LoVo (cell line): ENCODE measurements at regions not wholly inside any gene's neighbourhood (a gene's known extent, or its start where the extent isn't known, plus 50 kb on each side); places are given as distances from the start of the nearest gene placed in this dataset.
"Not testable (repeated sequence)": the region's sequence is repeated elsewhere in the genome, so short reads cannot be mapped to it uniquely, and the experiment has no call there.

ENCODE experiments used
- DNase-seq: peaks from one replicate; pipeline ENCODE4 v3.0.0-alpha.2; 2016; ENCODE audit warnings: low spot score

DNA sequence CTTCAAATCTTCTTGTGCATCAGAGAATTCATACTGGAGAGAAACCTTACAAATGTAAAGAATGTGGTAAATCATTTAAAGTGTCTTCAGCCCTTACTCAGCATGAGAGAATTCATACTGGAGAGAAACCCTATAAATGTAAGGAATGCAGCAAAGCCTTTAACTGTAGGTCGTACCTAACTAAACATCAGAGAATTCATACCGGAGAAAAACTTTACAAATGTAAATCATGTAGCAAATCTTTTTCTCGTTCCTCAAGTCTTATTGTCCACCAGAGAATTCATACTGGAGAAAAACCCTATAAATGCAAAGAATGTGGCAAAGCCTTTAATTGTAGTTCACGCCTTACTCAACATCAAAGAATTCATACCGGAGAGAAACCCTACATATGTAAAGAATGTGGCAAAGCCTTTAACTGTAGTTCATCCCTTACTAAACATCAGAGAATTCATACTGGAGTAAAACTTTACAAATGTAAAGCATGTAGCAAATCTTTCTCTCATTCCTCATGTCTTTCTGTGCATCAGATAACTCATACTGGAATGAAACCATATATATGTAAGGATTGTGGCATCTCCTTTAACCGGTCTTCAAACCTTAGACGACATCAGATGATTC, 118.5 kb upstream of the ZNF267 start:
- no peak for DNase-seq

DNA sequence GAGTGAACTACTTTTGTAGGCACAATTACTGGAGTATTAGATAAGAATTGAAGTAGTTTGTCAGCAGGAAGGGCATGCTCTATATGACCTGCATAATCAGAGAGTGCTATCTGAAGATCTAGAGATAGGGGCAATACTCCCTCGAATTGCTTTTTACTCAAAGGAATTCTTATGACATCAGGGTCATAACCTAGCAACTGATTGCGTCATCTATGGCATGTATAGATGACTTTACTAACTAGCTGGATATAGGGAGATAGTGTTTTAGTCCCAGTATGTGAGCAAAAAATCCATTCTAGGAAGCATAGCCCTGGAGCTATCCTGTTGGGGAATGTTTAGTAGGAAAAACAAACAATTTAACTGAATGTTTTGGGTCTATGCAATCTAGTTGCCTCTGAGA, 109.5 kb upstream of the ZNF267 start:
- DNase-seq, result no peak

DNA sequence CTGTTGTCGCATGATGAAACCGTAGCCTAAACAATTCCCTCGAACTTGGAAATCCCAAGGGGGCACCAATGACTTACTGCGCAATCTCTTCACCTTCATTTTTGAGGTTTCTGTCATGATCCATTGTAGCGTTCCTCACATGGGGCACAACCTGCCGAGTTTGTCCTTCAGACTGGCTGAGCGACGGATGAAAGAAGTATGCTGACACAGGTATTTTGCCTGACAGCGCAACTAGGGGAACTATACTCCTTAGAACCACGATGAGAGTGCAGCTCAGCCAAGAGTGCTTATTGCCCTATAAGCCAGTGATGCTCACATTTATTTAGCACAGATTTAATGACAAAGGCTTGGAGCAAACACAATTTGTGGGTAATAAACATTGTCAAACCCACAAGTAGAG, 106.3 kb upstream of the ZNF267 start:
- DNase-seq, result no peak

DNA sequence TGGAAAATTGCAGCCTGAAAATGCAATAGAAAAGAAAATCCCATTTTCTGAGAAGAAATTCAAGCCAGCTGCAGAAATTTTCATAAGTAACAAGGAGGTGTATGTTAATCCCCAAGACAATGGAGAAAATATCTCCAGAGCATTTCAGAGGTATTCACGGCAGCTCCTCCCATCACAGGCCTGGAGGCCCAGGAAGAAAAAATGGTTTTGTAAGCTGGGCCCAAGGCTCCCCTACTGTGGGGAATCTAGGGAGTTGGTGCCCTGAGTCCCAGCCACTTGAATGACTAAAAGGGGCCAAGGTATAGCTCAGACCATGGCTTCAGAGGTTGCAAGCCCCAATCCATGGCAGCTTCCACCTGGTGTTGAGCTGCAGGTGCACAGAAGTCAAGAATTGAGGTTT, 93.3 kb upstream of the ZNF267 start:
- no peak for DNase-seq

DNA sequence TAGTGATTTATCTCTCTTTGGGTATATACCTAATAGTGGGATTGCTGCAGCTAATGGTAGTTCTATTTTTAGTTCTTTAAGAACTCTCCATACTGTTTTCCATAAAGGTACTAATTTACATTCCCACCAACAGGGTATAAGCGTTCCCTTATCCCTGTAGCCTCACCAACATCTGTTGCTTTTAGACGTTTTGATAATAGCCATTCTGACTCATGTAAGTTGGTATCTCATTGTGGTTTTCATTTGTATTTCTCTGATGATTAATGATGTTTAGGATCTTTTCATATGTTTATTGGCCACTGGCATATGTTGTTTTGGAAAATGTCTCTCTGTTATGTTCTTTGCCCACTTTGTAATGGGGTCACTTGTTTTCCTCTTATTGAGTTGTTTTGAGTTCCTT, 88.5 kb upstream of the ZNF267 start:
- DNase-seq, result no peak

DNA sequence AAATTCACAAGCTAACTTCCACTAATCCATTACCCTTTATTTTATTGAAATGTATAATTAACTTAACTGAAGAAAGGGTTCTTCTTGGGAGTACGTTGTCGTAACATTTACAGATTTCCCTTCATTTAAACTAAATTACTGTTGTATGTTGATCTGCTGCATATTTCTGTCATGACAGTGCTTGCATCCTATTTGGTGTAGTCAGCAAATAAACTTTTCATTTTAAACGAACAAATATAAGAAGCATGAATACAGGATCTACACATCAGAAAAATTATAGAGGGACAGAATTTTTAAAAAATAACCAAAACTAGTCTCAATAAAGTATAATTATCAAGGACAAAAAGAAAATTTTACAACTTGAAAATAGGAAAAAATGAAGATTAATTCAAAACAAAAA, 66.5 kb upstream of the ZNF267 start:
- no peak for DNase-seq

DNA sequence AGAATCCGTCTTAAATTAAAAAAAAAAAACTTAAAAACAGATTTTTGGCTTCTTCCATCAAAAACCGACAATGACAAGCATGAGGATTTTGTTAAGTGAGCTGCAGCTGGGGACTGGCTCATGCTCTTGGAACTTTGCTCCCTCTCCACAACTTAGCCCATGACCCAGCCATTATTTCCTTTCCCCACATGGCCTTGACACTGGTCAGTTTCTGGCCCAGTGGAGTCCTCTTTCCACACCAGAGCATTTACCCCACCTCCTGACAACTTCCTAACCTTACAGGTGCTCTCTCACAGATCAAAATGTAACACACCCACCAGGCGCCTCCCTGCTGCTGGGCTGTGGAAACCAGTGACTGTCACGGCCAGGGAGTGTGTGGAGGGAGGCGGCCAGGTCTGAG, 62.7 kb upstream of the ZNF267 start:
- DNase-seq, result no peak

DNA sequence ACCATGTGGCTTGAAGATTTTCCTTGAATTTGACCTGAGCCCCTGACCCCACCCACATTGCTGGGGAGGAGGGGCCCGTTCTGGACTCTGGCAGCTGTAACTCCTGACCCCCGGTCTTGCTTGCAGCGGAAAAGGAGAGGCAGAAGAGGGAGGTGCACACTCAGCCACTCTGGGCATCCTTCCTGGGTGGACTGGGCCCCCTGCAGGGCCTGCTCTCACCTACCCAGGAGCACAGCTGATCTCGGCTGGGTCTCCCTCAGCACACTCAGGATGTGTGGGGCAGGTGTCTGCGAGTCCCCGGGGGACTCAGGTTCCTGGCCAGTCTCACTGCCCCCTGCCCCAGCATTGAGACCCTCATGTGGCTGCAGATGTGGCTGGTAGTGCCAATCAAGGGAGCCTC, 57.5 kb upstream of the ZNF267 start:
- not testable (repeated sequence) for DNase-seq

DNA sequence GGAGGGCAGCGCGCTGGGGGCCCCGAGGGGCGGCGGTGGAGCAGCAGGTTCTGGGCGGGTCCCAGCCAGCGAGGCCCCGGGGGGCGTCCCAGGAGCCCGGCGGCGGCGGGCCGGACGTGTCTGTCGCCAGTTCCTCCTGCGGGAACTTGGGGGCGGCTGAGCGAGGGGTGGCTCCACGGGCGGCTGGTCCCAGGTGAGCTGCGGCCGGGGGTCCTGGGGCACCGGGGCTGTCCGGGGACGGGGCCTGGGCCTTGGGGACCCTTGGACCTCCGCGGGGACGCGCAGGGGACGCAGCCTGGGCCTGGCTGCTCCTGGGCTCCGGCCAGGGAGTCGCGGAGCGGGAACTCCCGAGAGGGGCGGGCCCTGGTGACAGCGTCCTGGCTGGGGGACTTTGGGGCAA, 54.2 kb upstream of the ZNF267 start:
- DNase-seq, result no peak

DNA sequence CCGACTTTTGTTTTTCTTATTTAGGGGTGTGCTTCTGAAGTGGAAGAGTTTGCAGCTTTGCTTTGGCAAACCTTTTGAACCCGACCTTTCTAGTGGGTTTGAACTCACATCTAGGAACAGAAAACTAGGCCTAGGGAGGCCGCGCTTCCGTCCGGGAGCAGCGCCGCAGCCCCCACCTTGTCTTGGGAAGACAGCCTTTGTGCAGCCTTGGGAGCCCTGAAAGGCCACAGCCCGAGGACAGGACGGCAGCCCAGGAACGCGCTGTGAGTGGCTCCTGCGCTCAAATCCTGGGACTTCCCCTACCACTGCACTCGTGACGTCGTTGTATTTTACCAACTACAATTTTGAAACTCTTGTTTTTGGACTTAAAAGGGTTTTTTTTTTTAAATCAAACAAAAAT, 53.7 kb upstream of the ZNF267 start:
- no peak for DNase-seq
